GM23338 (cell line): ENCODE measurements at regions not wholly inside any gene's neighbourhood (a gene's known extent, or its start where the extent isn't known, plus 50 kb on each side); places are given as distances from the start of the nearest gene placed in this dataset.

Experiments
- ATAC-seq: fragments of 200-7000 bp; cut with Tn5 transposase; 3 replicates; pipeline ENCODE4 v1.9.1; 2020
- DNase-seq: peaks from one replicate; pipeline ENCODE4 v3.0.0-alpha.2; 2015; ENCODE audit warnings: low spot score
- H2AFZ ChIP-seq: fragments of 200-600 bp; sonication (generic); 2 replicates; pipeline ENCODE4 v1.8.0; 2016; ENCODE audit warnings: antibody characterized with exemption, mild to moderate bottlenecking, moderate library complexity
- H3F3A ChIP-seq: fragments of 200-600 bp; sonication (generic); replicated peaks from 2 replicates; pipeline ENCODE4 v1.8.0; 2017; ENCODE audit warnings: antibody characterized with exemption, mixed run types, low read depth
- H3K27ac ChIP-seq: fragments of 200-600 bp; sonication (generic); 2 replicates; pipeline ENCODE4 v1.6.1; 2016; ENCODE audit warnings: low read depth
- H3K27me3 ChIP-seq: fragments of 200-600 bp; sonication (generic); 2 replicates; pipeline ENCODE4 v1.8.0; 2016; ENCODE audit warnings: mild to moderate bottlenecking, mixed run types, moderate library complexity; ENCODE audit not compliant: insufficient read depth
- H3K36me3 ChIP-seq: fragments of 200-600 bp; sonication (generic); 2 replicates; pipeline ENCODE4 v1.8.0; 2016; ENCODE audit warnings: mild to moderate bottlenecking; ENCODE audit not compliant: insufficient read depth
- H3K4me1 ChIP-seq: fragments of 200-600 bp; sonication (generic); 2 replicates; pipeline ENCODE4 v1.8.0; 2016; ENCODE audit warnings: mild to moderate bottlenecking, moderate library complexity; ENCODE audit not compliant: insufficient read depth
- H3K4me2 ChIP-seq: fragments of 200-600 bp; sonication (generic); 2 replicates; pipeline ENCODE4 v1.7.1; 2017; ENCODE audit warnings: mixed run types
- H3K4me3 ChIP-seq: fragments of 200-600 bp; sonication (generic); 2 replicates; pipeline ENCODE4 v1.6.1; 2016; ENCODE audit warnings: mixed run types
- H3K79me2 ChIP-seq: fragments of 200-600 bp; sonication (generic); replicated peaks from 2 replicates; pipeline ENCODE4 v1.8.0; 2017; ENCODE audit warnings: mild to moderate bottlenecking; ENCODE audit not compliant: insufficient read depth
- H3K9me2 ChIP-seq: fragments of 200-600 bp; sonication (generic); 2 replicates; pipeline ENCODE4 v1.8.0; 2017; ENCODE audit not compliant: insufficient read depth
- H4K20me1 ChIP-seq: fragments of 200-600 bp; sonication (generic); replicated peaks from 2 replicates; pipeline ENCODE4 v1.8.0; 2017; ENCODE audit warnings: mild to moderate bottlenecking; ENCODE audit not compliant: insufficient read depth
- H3K27ac Mint-ChIP-seq: 2 replicates; pipeline ENCODE4 v1.8.0; 2020; ENCODE audit warnings: inconsistent platforms, mild to moderate bottlenecking, moderate library complexity, mixed read lengths
- H3K27me3 Mint-ChIP-seq: 3 replicates; pipeline ENCODE4 v1.8.0; 2022; ENCODE audit warnings: low read depth, mild to moderate bottlenecking, moderate library complexity, mixed read lengths, inconsistent platforms; ENCODE audit not compliant: insufficient read depth, poor library complexity
- H3K36me3 Mint-ChIP-seq: 3 replicates; pipeline ENCODE4 v1.8.0; 2021; ENCODE audit warnings: low read depth, mild to moderate bottlenecking, inconsistent platforms, moderate library complexity, mixed read lengths
- H3K4me1 Mint-ChIP-seq: 3 replicates; pipeline ENCODE4 v1.8.0; 2020; ENCODE audit warnings: mild to moderate bottlenecking, inconsistent platforms, mixed read lengths
- H3K4me3 Mint-ChIP-seq: 3 replicates; pipeline ENCODE4 v1.8.0; 2021; ENCODE audit warnings: moderate library complexity, mild to moderate bottlenecking, inconsistent platforms, mixed read lengths
- H3K9me3 Mint-ChIP-seq: 3 replicates; pipeline ENCODE4 v1.8.0; 2020; ENCODE audit warnings: moderate library complexity, mild to moderate bottlenecking, inconsistent platforms, mixed read lengths
- CREB1 ChIP-seq: fragments of 250-450 bp; sonication (Bioruptor Pico); IDR thresholded peaks from 2 replicates; pipeline ENCODE4 v1.5.0; 2020; ENCODE audit warnings: low read depth, mild to moderate bottlenecking, moderate library complexity
- EZH2 ChIP-seq: fragments of 200-600 bp; sonication (generic); IDR thresholded peaks from one replicate; pipeline ENCODE4 v1.8.0; 2017; ENCODE audit warnings: antibody characterized with exemption, mild to moderate bottlenecking, low read depth; ENCODE audit not compliant: unreplicated experiment
- EZH2phosphoT487 ChIP-seq: fragments of 200-600 bp; sonication (generic); IDR thresholded peaks from one replicate; pipeline ENCODE4 v1.8.1; 2018; ENCODE audit warnings: antibody characterized with exemption; ENCODE audit not compliant: unreplicated experiment
- REST ChIP-seq: IDR thresholded peaks from one replicate; pipeline ENCODE4 v1.6.1; 2018; ENCODE audit warnings: antibody characterized with exemption; ENCODE audit not compliant: unreplicated experiment
- STAT1 ChIP-seq: IDR thresholded peaks from one replicate; pipeline ENCODE4 v1.6.1; 2016; ENCODE audit warnings: antibody characterized with exemption; ENCODE audit not compliant: unreplicated experiment
- ZNF462 ChIP-seq: fragments of 250-450 bp; sonication (Bioruptor Pico); IDR thresholded peaks from 2 replicates; pipeline ENCODE4 v1.5.0; 2020; ENCODE audit warnings: mild to moderate bottlenecking, moderate library complexity

GRCh38 chr1:69104894-69105293 is 462.8 kb upstream of the LRRC7 start (continued):
- TF ChIP-seq ZNF462 (CRISPR knock-in tag) (no peak), CREB1 (CRISPR knock-in tag) (no peak), EZH2 (no peak)

- Histone ChIP-seq H2AFZ (no peak overlapping the region), H3K4me3 (no peak overlapping the region), H3K79me2 (no peaks in the 10 kb centered on the region), H4K20me1 (no peaks in the 10 kb centered on the region), H3K27ac (no peak overlapping the region), H3K4me1 (no peaks in the 10 kb centered on the region), H3K36me3 (no peaks in the 10 kb centered on the region), H3K27me3 (no peaks in the 10 kb centered on the region), H3K4me2 (no peak overlapping the region), H3F3A (no peaks in the 10 kb centered on the region), H3K9me2 (no peaks in the 10 kb centered on the region)
- Mint-ChIP-seq H3K9me3 (peaks cover under 1% of the 10 kb centered on the region; the same call in 2 of the 3 replicates), H3K27me3 (no peaks in the 10 kb centered on the region), H3K4me1 (no peaks in the 10 kb centered on the region), H3K27ac (no peak overlapping the region), H3K4me3 (no peak overlapping the region), H3K36me3 (no peaks in the 10 kb centered on the region)
- ATAC-seq: no peak
- no peak for DNase-seq
- no peak for TF ChIP-seq EZH2phosphoT487
- no peak for TF ChIP-seq ZNF462 (CRISPR knock-in tag)
- no peak for TF ChIP-seq STAT1
- no peak for TF ChIP-seq REST
- TF ChIP-seq CREB1 (CRISPR knock-in tag): no peak
These were observed 458.4 kb upstream of the LRRC7 start for GRCh38 chr1:69109277-69109676.
